ENCODE measurements at regions not wholly inside any gene's neighbourhood (a gene's known extent, or its start where the extent isn't known, plus 50 kb on each side); places are given as distances from the start of the nearest gene placed in this dataset.

DNA sequence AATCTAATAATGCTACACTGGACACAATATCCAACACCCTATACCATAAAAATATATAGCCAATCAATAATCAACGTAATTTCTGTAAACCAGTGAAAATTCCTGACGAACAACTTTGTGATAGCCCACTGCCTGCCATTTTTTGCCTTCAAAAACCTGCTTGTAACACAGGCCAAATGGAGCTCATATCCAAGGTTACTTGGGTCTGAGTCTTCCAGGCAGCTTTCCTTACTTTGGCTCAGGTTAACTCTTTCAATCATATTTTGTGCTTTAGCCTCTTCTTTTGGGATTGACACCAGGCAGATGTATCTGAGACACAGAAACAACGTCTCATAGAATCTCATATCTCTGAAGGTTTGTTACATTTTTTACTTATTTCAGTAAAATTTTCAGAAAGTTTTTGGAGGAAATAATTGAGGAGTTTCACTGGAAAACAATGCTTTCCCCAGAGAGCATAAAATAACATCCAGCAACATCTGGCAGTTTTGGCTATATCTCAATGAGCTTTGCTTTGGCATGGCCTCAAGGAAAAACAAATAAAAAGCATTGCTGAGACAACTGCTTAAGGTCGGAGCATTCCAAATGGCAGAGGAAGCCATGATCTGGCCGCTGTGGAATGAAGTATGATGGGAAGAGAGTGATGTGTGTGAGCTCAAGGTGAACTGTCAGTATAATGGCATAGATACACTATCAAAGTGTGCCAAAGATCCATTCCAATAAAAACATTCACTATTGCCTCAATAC lies 162.9 kb upstream of the SPIN4 start:
- peak; percentile 92 for DNase-seq (ENCODE audit: low read depth)
- no peak overlapping the region for H3K4me3 ChIP-seq (ENCODE audit: low read depth, low read length)
- TF ChIP-seq, protein P1, sequence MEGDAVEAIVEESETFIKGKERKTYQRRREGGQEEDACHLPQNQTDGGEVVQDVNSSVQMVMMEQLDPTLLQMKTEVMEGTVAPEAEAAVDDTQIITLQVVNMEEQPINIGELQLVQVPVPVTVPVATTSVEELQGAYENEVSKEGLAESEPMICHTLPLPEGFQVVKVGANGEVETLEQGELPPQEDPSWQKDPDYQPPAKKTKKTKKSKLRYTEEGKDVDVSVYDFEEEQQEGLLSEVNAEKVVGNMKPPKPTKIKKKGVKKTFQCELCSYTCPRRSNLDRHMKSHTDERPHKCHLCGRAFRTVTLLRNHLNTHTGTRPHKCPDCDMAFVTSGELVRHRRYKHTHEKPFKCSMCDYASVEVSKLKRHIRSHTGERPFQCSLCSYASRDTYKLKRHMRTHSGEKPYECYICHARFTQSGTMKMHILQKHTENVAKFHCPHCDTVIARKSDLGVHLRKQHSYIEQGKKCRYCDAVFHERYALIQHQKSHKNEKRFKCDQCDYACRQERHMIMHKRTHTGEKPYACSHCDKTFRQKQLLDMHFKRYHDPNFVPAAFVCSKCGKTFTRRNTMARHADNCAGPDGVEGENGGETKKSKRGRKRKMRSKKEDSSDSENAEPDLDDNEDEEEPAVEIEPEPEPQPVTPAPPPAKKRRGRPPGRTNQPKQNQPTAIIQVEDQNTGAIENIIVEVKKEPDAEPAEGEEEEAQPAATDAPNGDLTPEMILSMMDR (IDR thresholded peaks at IDR 0.05; ENCODE audit: insufficient read depth, low read length), result no peak

DNA sequence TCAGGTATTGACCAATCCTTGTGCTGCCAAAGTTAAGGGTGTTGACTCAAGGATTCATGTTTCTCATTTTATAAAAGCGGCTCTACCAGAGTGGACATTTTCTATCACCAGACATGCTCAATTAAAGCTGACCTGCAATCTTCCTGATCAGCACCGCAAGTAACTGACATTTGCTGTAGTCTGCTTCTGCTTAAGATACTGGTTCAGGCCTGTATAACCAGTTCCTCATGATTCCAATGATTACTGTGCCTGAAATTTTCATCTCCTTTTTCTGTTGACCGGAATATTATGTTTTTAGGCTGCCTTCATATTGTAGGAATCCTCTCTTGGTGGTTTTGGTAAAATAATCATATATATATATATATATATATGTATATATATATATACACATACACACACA lies 160.2 kb upstream of the SPIN4 start:
- TF ChIP-seq, protein P1 (IDR thresholded peaks at IDR 0.05; ENCODE audit: insufficient read depth, low read length), result no peak
- no peak for DNase-seq (ENCODE audit: low read depth)
- H3K4me3 ChIP-seq (ENCODE audit: low read depth, low read length), result no peak overlapping the region

DNA sequence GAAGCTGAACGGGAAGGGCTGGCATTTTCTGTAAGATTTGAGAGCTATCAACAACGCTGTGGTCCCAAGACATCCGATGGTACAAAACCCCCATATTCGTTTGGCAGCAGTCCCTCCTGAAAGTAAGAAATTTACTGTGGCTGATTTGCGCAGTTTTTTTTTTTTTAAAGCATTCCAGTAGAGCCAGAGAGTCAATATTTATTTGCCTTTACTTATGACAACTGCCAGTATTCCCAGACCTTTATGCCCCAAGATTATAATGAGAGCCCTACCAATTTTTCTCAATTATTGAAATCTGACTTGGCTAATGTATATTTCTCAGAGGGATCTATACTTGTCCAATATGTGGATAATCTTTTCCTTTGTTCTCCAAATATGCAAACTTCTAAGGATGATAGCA lies 157.5 kb upstream of the SPIN4 start:
- DNase-seq (ENCODE audit: low read depth), result no peak
- H3K4me3 ChIP-seq (ENCODE audit: low read depth, low read length), result no peak overlapping the region
- TF ChIP-seq, protein P1 (IDR thresholded peaks at IDR 0.05; ENCODE audit: insufficient read depth, low read length), result no peak

DNA sequence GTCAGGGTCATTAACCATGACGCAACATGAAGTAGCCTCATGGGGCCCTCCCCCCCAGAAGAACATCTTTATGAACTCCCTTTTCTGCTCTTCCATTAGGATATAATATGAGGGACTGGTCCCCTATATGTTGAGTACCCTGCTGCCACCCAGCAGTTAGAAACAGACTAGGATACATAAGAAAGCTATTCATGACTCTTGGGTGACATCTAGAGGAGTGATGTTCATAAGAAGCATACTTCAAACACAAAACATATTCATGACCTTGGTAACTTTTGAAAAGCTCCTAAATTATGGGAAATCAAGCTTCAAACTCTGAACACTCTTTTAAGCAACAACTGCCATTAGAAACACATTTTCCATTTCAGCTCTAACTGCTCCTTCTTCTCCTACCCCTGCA lies 155.2 kb upstream of the SPIN4 start:
- DNase-seq (ENCODE audit: low read depth), result peak; percentile 65
- TF ChIP-seq, protein P1 (IDR thresholded peaks at IDR 0.05; ENCODE audit: insufficient read depth, low read length), result peak; percentile 39
- H3K4me3 ChIP-seq (ENCODE audit: low read depth, low read length), result no peak overlapping the region

DNA sequence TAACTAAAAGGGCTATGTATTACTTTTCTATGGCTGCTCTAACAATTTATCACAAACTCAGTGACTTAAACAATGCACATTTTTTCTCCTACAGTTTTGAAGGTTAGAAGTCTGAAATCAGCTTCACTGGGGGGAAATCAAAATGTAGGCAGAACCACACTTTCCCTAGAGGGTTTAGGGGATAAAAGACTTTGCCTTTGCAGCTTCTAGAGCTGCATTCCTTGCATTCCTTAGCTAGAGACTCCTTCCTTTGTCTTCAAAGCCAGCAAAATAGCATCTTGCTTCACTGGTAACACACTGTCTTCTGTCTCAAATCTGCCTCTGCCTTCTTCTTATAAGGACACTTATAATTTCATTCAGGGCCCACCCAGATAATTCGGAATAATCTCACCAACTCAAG lies 152.4 kb upstream of the SPIN4 start:
- peak; percentile 55 for DNase-seq (ENCODE audit: low read depth)
- TF ChIP-seq, protein P1 (IDR thresholded peaks at IDR 0.05; ENCODE audit: insufficient read depth, low read length), result no peak
- no peak overlapping the region for H3K4me3 ChIP-seq (ENCODE audit: low read depth, low read length)

DNA sequence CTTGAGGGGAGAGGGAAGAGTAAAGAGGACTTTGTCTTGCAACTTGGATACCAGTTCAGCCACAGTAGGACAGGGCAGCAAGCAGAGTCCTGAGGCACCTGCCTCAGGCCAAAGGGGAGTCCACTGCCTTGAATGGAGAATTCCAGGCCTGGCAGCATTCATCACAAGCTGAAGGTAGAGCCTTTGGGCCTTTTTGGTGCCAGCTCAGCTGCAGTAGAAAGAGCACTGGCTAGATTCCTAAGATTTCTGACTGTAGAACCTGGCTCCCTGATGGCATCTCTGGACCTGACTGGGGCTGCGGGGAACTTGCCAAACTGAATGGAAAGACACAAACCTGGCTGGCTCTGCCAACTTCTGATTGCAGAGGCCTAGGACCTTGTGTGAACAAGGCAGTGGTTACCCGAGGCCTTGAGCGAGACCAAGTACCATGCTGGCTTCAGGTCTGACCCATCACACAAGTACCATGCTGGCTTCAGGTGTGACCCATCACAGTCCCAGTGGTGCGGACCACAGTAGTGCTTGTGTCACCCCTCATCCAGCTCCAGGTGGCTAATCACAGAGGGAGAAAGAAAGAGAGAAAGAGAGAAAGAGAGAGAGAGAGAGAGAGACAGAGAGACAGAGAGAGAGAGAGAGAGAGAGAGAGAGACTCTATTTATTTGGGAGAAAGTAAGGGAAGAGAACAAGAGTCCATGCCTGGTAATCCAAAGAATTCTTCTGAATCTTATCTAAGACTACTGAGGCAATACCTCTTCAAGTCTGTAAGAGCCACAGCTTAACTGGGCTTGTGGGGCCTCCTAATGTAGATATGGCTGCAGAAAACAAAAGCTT lies 137.6 kb upstream of the SPIN4 start:
- H3K4me3 ChIP-seq (ENCODE audit: low read depth, low read length), result no peak overlapping the region
- DNase-seq (ENCODE audit: low read depth), result no peak
- TF ChIP-seq, protein P1 (IDR thresholded peaks at IDR 0.05; ENCODE audit: insufficient read depth, low read length), result no peak
